SK-N-SH treated with all-trans-retinoic acid at 6 μM for 48 hours (cell line): ENCODE measurements at regions not wholly inside any gene's neighbourhood (a gene's known extent, or its start where the extent isn't known, plus 50 kb on each side); places are given as distances from the start of the nearest gene placed in this dataset.

ENCODE experiments used
- ATAC-seq: fragments of 200-7000 bp; cut with Tn5 transposase; 3 replicates; pipeline ENCODE4 v1.9.1; 2020; ENCODE audit warnings: mild to moderate bottlenecking, moderate library complexity
- ARNTL ChIP-seq: fragments of 450-650 bp; formaldehyde crosslinking; IDR thresholded peaks from 2 replicates; pipeline ENCODE4 v1.5.0; 2020; ENCODE audit warnings: low read depth, mild to moderate bottlenecking, moderate library complexity, borderline replicate concordance
- BACH2 ChIP-seq: fragments of 250-450 bp; sonication (Bioruptor Pico); IDR thresholded peaks from 2 replicates; pipeline ENCODE4 v1.9.0; 2021; ENCODE audit warnings: mild to moderate bottlenecking, borderline replicate concordance
- CREB5 ChIP-seq: fragments of 250-450 bp; sonication (Bioruptor Pico); IDR thresholded peaks from 2 replicates; pipeline ENCODE4 v1.5.1; 2020; ENCODE audit warnings: low read depth, mild to moderate bottlenecking, moderate library complexity
- CSRNP3 ChIP-seq: fragments of 250-450 bp; sonication (Bioruptor Pico); IDR thresholded peaks from 2 replicates; pipeline ENCODE4 v1.5.1; 2021; ENCODE audit warnings: mild to moderate bottlenecking, moderate library complexity
- ESRRG ChIP-seq: fragments of 250-450 bp; sonication (Bioruptor Pico); IDR thresholded peaks from 2 replicates; pipeline ENCODE4 v1.6.1; 2021; ENCODE audit warnings: mild to moderate bottlenecking
- GLIS3 ChIP-seq: fragments of 250-450 bp; sonication (Bioruptor Pico); IDR thresholded peaks from 2 replicates; pipeline ENCODE4 v1.5.0; 2020; ENCODE audit warnings: mild to moderate bottlenecking, moderate library complexity
- ISL1 ChIP-seq: fragments of 250-450 bp; sonication (Bioruptor Pico); IDR thresholded peaks from 2 replicates; pipeline ENCODE4 v2.1.2; 2022; ENCODE audit warnings: mild to moderate bottlenecking, moderate library complexity
- PATZ1 ChIP-seq: fragments of 250-450 bp; sonication (Bioruptor Pico); IDR thresholded peaks from 2 replicates; pipeline ENCODE4 v1.8.0; 2020; ENCODE audit warnings: mild to moderate bottlenecking, moderate library complexity, borderline replicate concordance
- POU6F1 ChIP-seq: fragments of 250-450 bp; sonication (Bioruptor Pico); IDR thresholded peaks from 2 replicates; pipeline ENCODE4 v1.8.0; 2021; ENCODE audit warnings: low read depth, mild to moderate bottlenecking, moderate library complexity, borderline replicate concordance
- PPARA ChIP-seq: fragments of 250-450 bp; sonication (Bioruptor Pico); IDR thresholded peaks from 2 replicates; pipeline ENCODE4 v1.5.0; 2020; ENCODE audit warnings: mild to moderate bottlenecking, borderline replicate concordance
- RARB ChIP-seq: fragments of 250-450 bp; sonication (Bioruptor Pico); IDR thresholded peaks from 2 replicates; pipeline ENCODE4 v1.8.0; 2021; ENCODE audit warnings: mild to moderate bottlenecking, moderate library complexity
- SNAI2 ChIP-seq: fragments of 250-450 bp; sonication (Bioruptor Pico); IDR thresholded peaks from 2 replicates; pipeline ENCODE4 v1.5.0; 2020; ENCODE audit warnings: mild to moderate bottlenecking, moderate library complexity
- TCF4 ChIP-seq: fragments of 250-450 bp; sonication (Bioruptor Pico); IDR thresholded peaks from 2 replicates; pipeline ENCODE4 v1.8.0; 2021; ENCODE audit warnings: mild to moderate bottlenecking, moderate library complexity, borderline replicate concordance
- TSHZ2 ChIP-seq: fragments of 250-450 bp; sonication (Bioruptor Pico); IDR thresholded peaks from 2 replicates; pipeline ENCODE4 v1.5.0; 2020; ENCODE audit warnings: mild to moderate bottlenecking, moderate library complexity
- ZC3H10 ChIP-seq: fragments of 250-450 bp; sonication (Bioruptor Pico); IDR thresholded peaks from 2 replicates; pipeline ENCODE4 v1.5.1; 2021; ENCODE audit warnings: mild to moderate bottlenecking, moderate library complexity
- ZFP3 ChIP-seq: fragments of 250-450 bp; sonication (Bioruptor Pico); IDR thresholded peaks from 2 replicates; pipeline ENCODE4 v1.5.0; 2020; ENCODE audit warnings: mild to moderate bottlenecking, moderate library complexity
- ZFP30 ChIP-seq: fragments of 450-650 bp; formaldehyde crosslinking; IDR thresholded peaks from 2 replicates; pipeline ENCODE4 v1.5.0; 2022; ENCODE audit warnings: mild to moderate bottlenecking, moderate library complexity
- ZNF565 ChIP-seq: fragments of 450-650 bp; formaldehyde crosslinking; conservative IDR thresholded peaks from 2 replicates; pipeline ENCODE4 v1.5.0; 2020; ENCODE audit warnings: low read depth, mild to moderate bottlenecking, moderate library complexity
- ZNF70 ChIP-seq: fragments of 450-650 bp; formaldehyde crosslinking; IDR thresholded peaks from 2 replicates; pipeline ENCODE4 v1.5.0; 2020; ENCODE audit warnings: mild to moderate bottlenecking, moderate library complexity
- ZNF8 ChIP-seq: fragments of 450-650 bp; formaldehyde crosslinking; IDR thresholded peaks from 2 replicates; pipeline ENCODE4 v1.5.0; 2020; ENCODE audit warnings: mild to moderate bottlenecking, moderate library complexity

- ATAC-seq: no peak
- TF ChIP-seq ISL1 (CRISPR knock-in tag): no peak
- TF ChIP-seq ZFP3 (CRISPR knock-in tag): no peak
- TF ChIP-seq ZNF565 (CRISPR knock-in tag): no peak
- no peak for TF ChIP-seq TCF4 (CRISPR knock-in tag)
- TF ChIP-seq GLIS3: no peak
- no peak for TF ChIP-seq PPARA (CRISPR knock-in tag)
- TF ChIP-seq ARNTL: no peak
- no peak for TF ChIP-seq ZNF8 (CRISPR knock-in tag)
- no peak for TF ChIP-seq ESRRG (CRISPR knock-in tag)
- TF ChIP-seq SNAI2 (CRISPR knock-in tag): no peak
- no peak for TF ChIP-seq ZNF70 (CRISPR knock-in tag)
- no peak for TF ChIP-seq CSRNP3 (CRISPR knock-in tag)
- TF ChIP-seq BACH2 (CRISPR knock-in tag): no peak
- no peak for TF ChIP-seq TSHZ2 (CRISPR knock-in tag)
- TF ChIP-seq PATZ1 (CRISPR knock-in tag): no peak
- TF ChIP-seq RARB: no peak
- TF ChIP-seq ZC3H10 (CRISPR knock-in tag): no peak
- TF ChIP-seq, all 23 proteins: peak for 0
Measured at GRCh38 chr3:34364335-34364734, 565.9 kb downstream of the PDCD6IP start.

- ATAC-seq: no peak
Measured at GRCh38 chr3:34365231-34365630, 566.8 kb downstream of the PDCD6IP start.

More at GRCh38 chr3:34365231-34365630, 566.8 kb downstream of the PDCD6IP start:
- TF ChIP-seq SNAI2 (CRISPR knock-in tag) (no peak), ESRRG (CRISPR knock-in tag) (no peak), ZNF8 (CRISPR knock-in tag) (no peak), TCF4 (CRISPR knock-in tag) (no peak), POU6F1 (no peak), GLIS3 (no peak), CSRNP3 (CRISPR knock-in tag) (no peak), BACH2 (CRISPR knock-in tag) (no peak), ZFP3 (CRISPR knock-in tag) (no peak), CREB5 (CRISPR knock-in tag) (no peak), ZFP30 (no peak), TSHZ2 (CRISPR knock-in tag) (no peak), RARB (no peak), PATZ1 (CRISPR knock-in tag) (no peak), ISL1 (CRISPR knock-in tag) (no peak)
- TF ChIP-seq, all 23 proteins: peak for 0
